H1 (cell line): ENCODE measurements at regions not wholly inside any gene's neighbourhood (a gene's known extent, or its start where the extent isn't known, plus 50 kb on each side); places are given as distances from the start of the nearest gene placed in this dataset.

Experiments
- CTCF ChIA-PET: fragments of 300-600 bp; sonication (Branson Sonifier 250); formaldehyde crosslinking; loops from one replicate; lab custom pipeline; 2021; ENCODE audit not compliant: partially characterized antibody; lab: Charles Lee
- POLR2A ChIA-PET: fragments of 300-600 bp; sonication (Branson Sonifier 250); formaldehyde crosslinking; loops from one replicate; lab custom pipeline; 2021; ENCODE audit warnings: inconsistent platforms; ENCODE audit not compliant: partially characterized antibody; lab: Charles Lee
- DNase-seq, 2 experiments: peaks; one replicate each; pipeline versions ENCODE4 v3.0.0 to v3.0.0-alpha.2; 2010 to 2022; ENCODE audit warnings: low spot score in 2 of 2, low read depth in 1 of 2, mixed read lengths in 1 of 2
- FAIRE-seq: peaks from 2 replicates; lab custom pipeline; 2011; peaks lifted over from hg19 to GRCh38; lab: Jason Lieb, UNC
- H2AFZ ChIP-seq: 2 replicates; pipeline ENCODE4 v1.8.1; 2012; ENCODE audit warnings: low read length, inconsistent platforms
- H2AK5ac ChIP-seq: 2 replicates; pipeline ENCODE4 v1.6.1; 2013; ENCODE audit warnings: low read depth, low read length
- H2BK120ac ChIP-seq: replicated peaks from 2 replicates; pipeline ENCODE3; 2013; ENCODE audit warnings: low read depth, low read length, inconsistent platforms
- H2BK12ac ChIP-seq: 2 replicates; pipeline ENCODE4 v1.6.1; 2013; ENCODE audit warnings: low read depth, low read length
- H2BK15ac ChIP-seq: 2 replicates; pipeline ENCODE4 v1.6.1; 2013; ENCODE audit warnings: low read length
- H2BK20ac ChIP-seq: 2 replicates; pipeline ENCODE4 v1.6.1; 2013; ENCODE audit warnings: low read length
- H2BK5ac ChIP-seq: 2 replicates; pipeline ENCODE4 v1.6.1; 2013; ENCODE audit warnings: low read depth, low read length
- H3K14ac ChIP-seq: 2 replicates; pipeline ENCODE4 v1.6.1; 2013; ENCODE audit warnings: inconsistent platforms; ENCODE audit not compliant: insufficient read length
- H3K18ac ChIP-seq: 2 replicates; pipeline ENCODE4 v1.6.1; 2013; ENCODE audit warnings: low read length; ENCODE audit errors: extremely low read depth
- H3K23ac ChIP-seq: 2 replicates; pipeline ENCODE4 v1.6.1; 2013; ENCODE audit warnings: inconsistent platforms; ENCODE audit not compliant: insufficient read length
- H3K23me2 ChIP-seq: 2 replicates; pipeline ENCODE4 v1.6.1; 2013; ENCODE audit warnings: low read depth, low read length
- H3K27ac ChIP-seq: 2 replicates; pipeline ENCODE4 v1.6.1; 2011; ENCODE audit warnings: low read depth, low read length, inconsistent platforms
- H3K27me3 ChIP-seq, 4 experiments: replicated peaks in 1 of 4; 1 replicate in 1 of 4; 2 replicates in 3 of 4; pipeline versions ENCODE4 v1.6.1 to v1.8.1; 2011 to 2013; ENCODE audit warnings: low read length in 3 of 4, mild to moderate bottlenecking in 3 of 4, inconsistent platforms in 2 of 4, mixed read lengths in 2 of 4, moderate library complexity in 1 of 4; ENCODE audit not compliant: control insufficient read depth in 3 of 4, insufficient read depth in 3 of 4; ENCODE audit errors: extremely low read depth in 1 of 4
- H3K36me3 ChIP-seq, 4 experiments: 2 replicates each; pipeline versions ENCODE4 v1.6.1 to v1.8.1; 2011 to 2013; ENCODE audit warnings: mild to moderate bottlenecking in 4 of 4, low read length in 3 of 4, moderate library complexity in 2 of 4, control low read depth in 1 of 4, inconsistent platforms in 1 of 4; ENCODE audit not compliant: insufficient read depth in 4 of 4, control insufficient read depth in 2 of 4
- H3K4ac ChIP-seq: replicated peaks from 2 replicates; pipeline ENCODE3; 2013; ENCODE audit warnings: low read length, low read depth, mixed read lengths, inconsistent platforms; ENCODE audit not compliant: insufficient read length
- H3K4me1 ChIP-seq, 4 experiments: replicated peaks in 1 of 4; 1 replicate in 1 of 4; 2 replicates in 3 of 4; pipeline versions ENCODE4 v1.6.1 to v1.8.1; 2011 to 2013; ENCODE audit warnings: low read length in 3 of 4, inconsistent platforms in 2 of 4, mixed read lengths in 1 of 4; ENCODE audit not compliant: insufficient read depth in 4 of 4, control insufficient read depth in 3 of 4
- H3K4me2 ChIP-seq, 2 experiments: 2 replicates each; pipeline versions ENCODE4 v1.6.1 to v1.8.1; 2011 to 2013; ENCODE audit warnings: low read depth in 2 of 2, low read length in 2 of 2, control low read depth in 1 of 2, inconsistent platforms in 1 of 2, mild to moderate bottlenecking in 1 of 2; ENCODE audit not compliant: insufficient read depth in 1 of 2
- H3K4me3 ChIP-seq, 4 experiments: fragments of 200-600, 300-600 bp in 1 of 4; sonication (generic), shearing (Covaris generic), sonication (Bioruptor Twin) in 1 of 4; 2 replicates each; pipeline versions ENCODE4 v1.5.1 to v1.8.1; 2011 to 2016; ENCODE audit warnings: low read length in 4 of 4, low read depth in 3 of 4, control low read depth in 2 of 4, inconsistent platforms in 2 of 4, mild to moderate bottlenecking in 2 of 4, mixed read lengths in 1 of 4, moderate library complexity in 1 of 4; ENCODE audit not compliant: insufficient read depth in 2 of 4; ENCODE audit errors: extremely low read depth in 1 of 4
- H3K56ac ChIP-seq: replicated peaks from 2 replicates; pipeline ENCODE3; 2013; ENCODE audit warnings: low read depth, mild to moderate bottlenecking, mixed read lengths, low read length, inconsistent platforms; ENCODE audit not compliant: insufficient read length
- H3K79me1 ChIP-seq: 2 replicates; pipeline ENCODE4 v1.6.1; 2013; ENCODE audit warnings: low read depth, low read length, control low read depth
- H3K79me2 ChIP-seq, 2 experiments: 2 replicates each; pipeline versions ENCODE4 v1.6.1 to v1.8.1; 2012 to 2013; ENCODE audit warnings: low read length in 2 of 2, mild to moderate bottlenecking in 2 of 2, inconsistent platforms in 1 of 2; ENCODE audit not compliant: insufficient read depth in 2 of 2, control insufficient read depth in 1 of 2
- H3K9ac ChIP-seq, 4 experiments: replicated peaks in 1 of 4; 1 replicate in 1 of 4; 2 replicates in 3 of 4; pipeline versions ENCODE4 v1.6.1 to v1.8.1; 2011 to 2013; ENCODE audit warnings: low read depth in 3 of 4, low read length in 3 of 4, control low read depth in 2 of 4, mild to moderate bottlenecking in 2 of 4, moderate library complexity in 2 of 4, inconsistent platforms in 1 of 4; ENCODE audit errors: extremely low read depth in 1 of 4
- H3K9me3 ChIP-seq, 2 experiments: 2 replicates each; pipeline versions ENCODE4 v1.6.1 to v1.8.1; 2012 to 2013; ENCODE audit warnings: mild to moderate bottlenecking in 2 of 2, moderate library complexity in 2 of 2, control low read depth in 1 of 2, inconsistent platforms in 1 of 2, low read depth in 1 of 2, low read length in 1 of 2, mixed read lengths in 1 of 2; ENCODE audit not compliant: insufficient read depth in 2 of 2
- H4K20me1 ChIP-seq, 2 experiments: replicated peaks in 1 of 2; 2 replicates each; pipeline versions ENCODE3 to v1.8.1; 2011 to 2013; ENCODE audit warnings: inconsistent platforms in 2 of 2, low read length in 2 of 2, mild to moderate bottlenecking in 1 of 2; ENCODE audit not compliant: insufficient read depth in 2 of 2, control insufficient read depth in 1 of 2
- H4K5ac ChIP-seq: 2 replicates; pipeline ENCODE4 v1.6.1; 2013; ENCODE audit warnings: low read length, low read depth, mixed read lengths, inconsistent platforms; ENCODE audit not compliant: insufficient read length
- H4K8ac ChIP-seq: 2 replicates; pipeline ENCODE4 v1.8.0; 2013; ENCODE audit warnings: mild to moderate bottlenecking, moderate library complexity, low read length, inconsistent platforms; ENCODE audit not compliant: insufficient read depth; ENCODE audit errors: extremely low read depth
- H4K91ac ChIP-seq: replicated peaks from 2 replicates; pipeline ENCODE3; 2013; ENCODE audit warnings: low read length, mixed read lengths, inconsistent platforms; ENCODE audit not compliant: insufficient read length
- EGR1 ChIP-seq: IDR thresholded peaks from 2 replicates; pipeline ENCODE4 v1.6.1; 2011; ENCODE audit warnings: low read depth, low read length, borderline replicate concordance
- WGBS, 2 experiments: shearing (Covaris generic) in 1 of 2; methylation state at CpG; one replicate each; pipeline versions ENCODE4 v1.1.6 to v1.1.7; 2013 to 2015; ENCODE audit warnings: low lambda C conversion rate in 2 of 2, mixed read lengths in 2 of 2, inconsistent platforms in 1 of 2, low coverage in 1 of 2, missing lambda C conversion rate in 1 of 2; ENCODE audit not compliant: insufficient replicate concordance in 2 of 2, insufficient coverage in 1 of 2, insufficient read length in 1 of 2; ENCODE audit errors: extremely low coverage in 1 of 2, missing lambda C conversion rate in 1 of 2; 5-methylcytosine and 5-hydroxymethylcytosine counted together

- H3K18ac ChIP-seq = no peak overlapping the region
- no peaks in the 10 kb centered on the region for H4K20me1 ChIP-seq
- no peak overlapping the region for H3K4ac ChIP-seq
- no peak overlapping the region for H2BK120ac ChIP-seq
- H3K9ac ChIP-seq = no peak overlapping the region
- no peaks in the 10 kb centered on the region for H3K27me3 ChIP-seq
- POLR2A ChIA-PET = no interaction called here
- TF ChIP-seq EGR1 = no peak
- H4K8ac ChIP-seq = no peak overlapping the region
- H3K27ac ChIP-seq = no peak overlapping the region
- H4K91ac ChIP-seq = no peak overlapping the region
- CTCF ChIA-PET = interaction anchor here (0.6 to 5.0 kb wide), 14 partner anchors 10 to 151 kb away, joined by 3 to 26 read pairs (median 4); no protein-coding TSS in a partner anchor
- no peak overlapping the region for H2BK20ac ChIP-seq
- no peak overlapping the region for H3K4me3 ChIP-seq
- no peaks in the 10 kb centered on the region for H3K79me1 ChIP-seq
- no peak overlapping the region for H2BK5ac ChIP-seq
- WGBS, 2 experiments = 94% methylated on average over 2 of the region's 2 CpGs; no CpG with 5 or more reads in 1 of the 2 experiments
- H2AFZ ChIP-seq = no peak overlapping the region
- no peaks in the 10 kb centered on the region for H3K36me3 ChIP-seq
- H3K56ac ChIP-seq = no peak overlapping the region
- no peak overlapping the region for H2BK12ac ChIP-seq
- no peaks in the 10 kb centered on the region for H3K79me2 ChIP-seq
- H2AK5ac ChIP-seq = no peak overlapping the region
- no peaks in the 10 kb centered on the region for H3K9me3 ChIP-seq
- DNase-seq (no peak), FAIRE-seq (no peak)
- no peaks in the 10 kb centered on the region for H3K23me2 ChIP-seq
- H3K14ac ChIP-seq = no peak overlapping the region
- H3K4me2 ChIP-seq = no peak overlapping the region
- H3K4me1 ChIP-seq = peaks cover 0 to 2% (median 0%) of the 10 kb centered on the region in 4 experiments; a peak in 2 of 7 replicates
- no peak overlapping the region for H4K5ac ChIP-seq
- no peak overlapping the region for H2BK15ac ChIP-seq
- H3K23ac ChIP-seq = no peak overlapping the region
These were observed 212.7 kb upstream of the MIR17HG start for GRCh38 chr13:91134803-91135184.
